Stomach smooth muscle (tissue), 2 donors: ENCODE measurements at regions not wholly inside any gene's neighbourhood (a gene's known extent, or its start where the extent isn't known, plus 50 kb on each side); places are given as distances from the start of the nearest gene placed in this dataset.

ENCODE experiments used
- H3K27ac ChIP-seq: one replicate; pipeline ENCODE4 v1.7.0; 2013; ENCODE audit warnings: mild to moderate bottlenecking, low read length, inconsistent platforms
- H3K27me3 ChIP-seq, 2 donors: one replicate each; pipeline ENCODE4 v1.7.0; 2013; ENCODE audit warnings: low read length in 2 of 2; ENCODE audit not compliant: insufficient read depth in 2 of 2, control insufficient read depth in 1 of 2
- H3K36me3 ChIP-seq, 2 donors: one replicate each; pipeline ENCODE4 v1.7.0; 2013; ENCODE audit warnings: low read length in 2 of 2; ENCODE audit not compliant: control insufficient read depth in 2 of 2, insufficient read depth in 2 of 2
- H3K4me1 ChIP-seq: one replicate; pipeline ENCODE4 v1.7.0; 2013; ENCODE audit warnings: low read length; ENCODE audit not compliant: control insufficient read depth, insufficient read depth
- H3K4me3 ChIP-seq, 2 donors: one replicate each; pipeline ENCODE4 v1.7.0; 2013; ENCODE audit warnings: low read length in 2 of 2
- H3K9ac ChIP-seq, 2 donors: one replicate each; pipeline ENCODE4 v1.7.0; 2013; ENCODE audit warnings: low read length in 2 of 2, mild to moderate bottlenecking in 1 of 2
- H3K9me3 ChIP-seq, 2 donors: one replicate each; pipeline ENCODE4 v1.7.0; 2013; ENCODE audit warnings: low read length in 2 of 2; ENCODE audit not compliant: control insufficient read depth in 2 of 2
- donor health status: healthy.
- donor health status: Pancreatic carcinoma.

GRCh38 chr1:195970209-195970608 is 638.0 kb downstream of the KCNT2 start:
- H3K4me1 ChIP-seq: no peaks in the 10 kb centered on the region
- H3K27me3 ChIP-seq: no peaks in the 10 kb centered on the region
- H3K36me3 ChIP-seq: no peaks in the 10 kb centered on the region
- H3K27ac ChIP-seq: no peak overlapping the region
- H3K9ac ChIP-seq: no peak overlapping the region
- peaks cover 0 to 5% of the 10 kb centered on the region in 2 donors for H3K9me3 ChIP-seq
- no peak overlapping the region for H3K4me3 ChIP-seq

DNA sequence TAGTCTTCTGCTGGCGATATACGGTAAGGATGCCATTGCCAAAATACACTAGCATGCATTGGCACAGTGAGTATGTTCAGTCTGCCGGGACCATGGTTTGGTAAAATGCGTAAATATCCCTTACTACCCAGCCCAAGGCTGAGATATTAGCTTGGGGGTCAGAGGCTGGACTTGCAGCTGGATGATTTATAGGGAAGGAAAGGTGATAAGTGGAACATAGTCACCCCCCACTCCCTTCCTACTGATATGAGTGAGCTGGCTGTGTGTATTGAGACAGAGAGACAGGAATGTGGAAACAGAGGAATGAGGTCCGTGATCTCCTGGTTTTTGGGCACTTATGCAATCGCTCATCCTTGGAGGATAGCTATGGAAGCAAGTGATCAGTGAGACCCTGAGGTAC is 642.8 kb downstream of the KCNT2 start:
- H3K9me3 ChIP-seq: peaks cover 0 to 3% of the 10 kb centered on the region in 2 donors
- H3K36me3 ChIP-seq: no peaks in the 10 kb centered on the region
- H3K27ac ChIP-seq: no peak overlapping the region
- H3K27me3 ChIP-seq: no peaks in the 10 kb centered on the region
- no peaks in the 10 kb centered on the region for H3K4me1 ChIP-seq
- H3K9ac ChIP-seq: no peak overlapping the region
- no peak overlapping the region for H3K4me3 ChIP-seq

DNA sequence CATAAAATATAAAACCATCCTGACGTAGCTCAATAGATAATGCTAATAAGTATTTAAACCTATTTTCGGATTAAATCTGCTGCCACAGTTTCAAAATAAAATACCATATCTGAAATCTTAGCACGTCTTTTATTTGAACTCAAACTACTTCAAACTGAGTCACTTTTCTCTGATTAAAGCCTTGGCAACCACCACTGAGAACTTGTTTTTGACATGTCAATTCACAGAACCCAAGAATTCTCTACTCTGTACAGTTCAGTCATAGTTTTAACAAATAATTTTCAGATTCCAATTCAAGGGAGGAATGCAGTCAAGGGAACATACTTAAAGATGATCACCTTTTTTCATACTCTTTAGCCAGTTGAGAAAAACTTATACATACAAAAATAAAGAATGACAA is 643.2 kb downstream of the KCNT2 start:
- peaks cover 0 to 3% of the 10 kb centered on the region in 2 donors for H3K9me3 ChIP-seq
- no peaks in the 10 kb centered on the region for H3K27me3 ChIP-seq
- no peak overlapping the region for H3K9ac ChIP-seq
- no peak overlapping the region for H3K27ac ChIP-seq
- H3K4me1 ChIP-seq: no peaks in the 10 kb centered on the region
- no peaks in the 10 kb centered on the region for H3K36me3 ChIP-seq
- no peak overlapping the region for H3K4me3 ChIP-seq

DNA sequence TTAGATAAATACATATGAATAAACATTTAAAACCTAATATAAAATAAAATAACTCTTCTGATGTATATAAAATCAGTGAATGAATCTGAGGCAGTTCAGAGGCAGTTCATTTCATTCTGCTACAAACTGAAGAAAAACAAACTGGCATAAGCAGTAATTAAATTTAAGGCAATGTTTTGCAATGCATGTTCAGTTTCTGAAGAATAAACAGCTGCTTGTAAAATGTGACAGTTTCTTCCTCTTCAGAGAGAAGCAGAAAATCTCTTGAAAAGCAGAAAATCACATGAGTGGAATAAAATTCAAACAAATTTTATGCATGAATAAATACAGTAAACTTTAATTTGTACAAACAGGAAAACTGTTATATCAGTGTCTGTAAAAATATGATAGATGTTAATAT is 643.7 kb downstream of the KCNT2 start:
- H3K36me3 ChIP-seq: no peaks in the 10 kb centered on the region
- no peak overlapping the region for H3K9ac ChIP-seq
- H3K27me3 ChIP-seq: no peaks in the 10 kb centered on the region
- H3K4me3 ChIP-seq: no peak overlapping the region
- H3K4me1 ChIP-seq: no peaks in the 10 kb centered on the region
- peaks cover 0 to 3% of the 10 kb centered on the region in 2 donors for H3K9me3 ChIP-seq
- no peak overlapping the region for H3K27ac ChIP-seq

GRCh38 chr1:195962051-195962450 is 646.2 kb downstream of the KCNT2 start:
- Histone ChIP-seq H3K27me3 (no peaks in the 10 kb centered on the region), H3K4me3 (no peak overlapping the region)

DNA sequence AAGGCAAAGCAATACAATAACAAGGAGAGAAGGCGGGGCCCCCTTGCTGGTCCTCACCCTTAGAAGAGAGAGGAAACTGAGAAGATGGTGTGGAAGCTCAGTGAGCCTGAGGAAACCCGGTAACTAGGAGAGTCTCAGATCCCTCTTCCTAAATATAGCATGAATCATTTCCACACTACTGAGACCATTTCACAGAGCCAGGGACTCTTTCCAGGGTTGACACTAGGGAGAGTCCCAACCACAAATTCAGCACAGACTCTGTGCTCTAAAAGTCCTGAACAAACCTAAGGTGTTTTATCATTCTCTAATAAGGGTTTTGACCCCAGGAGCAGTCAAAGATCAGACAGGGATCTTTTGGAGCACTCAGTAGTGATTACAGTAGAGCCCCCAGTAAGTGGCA is 647.7 kb downstream of the KCNT2 start:
- Histone ChIP-seq H3K9me3 (no peaks in the 10 kb centered on the region), H3K9ac (no peak overlapping the region), H3K36me3 (no peaks in the 10 kb centered on the region), H3K27ac (no peak overlapping the region), H3K4me1 (no peaks in the 10 kb centered on the region), H3K4me3 (no peak overlapping the region), H3K27me3 (no peaks in the 10 kb centered on the region)

More at GRCh38 chr1:195962051-195962450, 646.2 kb downstream of the KCNT2 start:
- no peak overlapping the region for H3K27ac ChIP-seq
- no peak overlapping the region for H3K9ac ChIP-seq
- no peaks in the 10 kb centered on the region for H3K9me3 ChIP-seq
- H3K36me3 ChIP-seq: no peaks in the 10 kb centered on the region
- H3K4me1 ChIP-seq: no peaks in the 10 kb centered on the region

- Histone ChIP-seq H3K36me3 (no peaks in the 10 kb centered on the region), H3K4me3 (no peak overlapping the region), H3K27me3 (no peaks in the 10 kb centered on the region), H3K9me3 (no peaks in the 10 kb centered on the region), H3K4me1 (no peaks in the 10 kb centered on the region), H3K9ac (no peak overlapping the region), H3K27ac (no peak overlapping the region)
Observed at GRCh38 chr1:195958131-195958530, 650.1 kb downstream of the KCNT2 start.

DNA sequence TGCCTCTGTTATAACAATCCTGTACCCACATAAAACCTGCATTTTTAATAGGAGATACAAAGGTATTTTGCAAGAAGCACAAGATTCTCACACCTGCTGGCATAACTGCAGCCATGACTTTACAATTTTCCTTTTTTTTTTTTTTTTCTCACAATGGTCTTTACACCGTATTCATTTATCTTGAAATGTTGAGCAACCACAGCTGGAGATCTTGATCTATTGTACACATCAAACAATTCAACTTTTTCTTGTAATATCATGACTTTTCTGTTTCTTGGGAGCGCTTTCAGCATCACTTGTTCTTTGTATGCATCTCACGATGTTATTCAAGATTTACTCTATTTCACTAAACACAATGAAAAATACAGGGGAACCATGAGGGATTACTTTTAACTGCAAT is 651.4 kb downstream of the KCNT2 start:
- no peaks in the 10 kb centered on the region for H3K36me3 ChIP-seq
- H3K4me3 ChIP-seq: no peak overlapping the region
- no peaks in the 10 kb centered on the region for H3K4me1 ChIP-seq
- H3K9me3 ChIP-seq: no peaks in the 10 kb centered on the region
- no peak overlapping the region for H3K27ac ChIP-seq
- H3K27me3 ChIP-seq: no peaks in the 10 kb centered on the region
- H3K9ac ChIP-seq: no peak overlapping the region

GRCh38 chr1:195954848-195955247 is 653.4 kb downstream of the KCNT2 start:
- H3K9me3 ChIP-seq: no peaks in the 10 kb centered on the region
- H3K9ac ChIP-seq: no peak overlapping the region
- H3K4me1 ChIP-seq: no peaks in the 10 kb centered on the region
- no peaks in the 10 kb centered on the region for H3K36me3 ChIP-seq
- H3K27ac ChIP-seq: no peak overlapping the region
- no peaks in the 10 kb centered on the region for H3K27me3 ChIP-seq
- no peak overlapping the region for H3K4me3 ChIP-seq

GRCh38 chr1:195951313-195951712 is 656.9 kb downstream of the KCNT2 start:
- H3K36me3 ChIP-seq: no peaks in the 10 kb centered on the region
- H3K9me3 ChIP-seq: no peaks in the 10 kb centered on the region
- H3K4me3 ChIP-seq: no peak overlapping the region
- H3K27me3 ChIP-seq: no peaks in the 10 kb centered on the region
- H3K9ac ChIP-seq: no peak overlapping the region
- no peaks in the 10 kb centered on the region for H3K4me1 ChIP-seq
- H3K27ac ChIP-seq: no peak overlapping the region

- Histone ChIP-seq H3K9ac (no peak overlapping the region), H3K27ac (no peak overlapping the region), H3K4me1 (no peaks in the 10 kb centered on the region), H3K4me3 (no peak overlapping the region), H3K9me3 (no peaks in the 10 kb centered on the region), H3K27me3 (no peaks in the 10 kb centered on the region), H3K36me3 (no peaks in the 10 kb centered on the region)
Observed at GRCh38 chr1:195948123-195948895, 659.9 kb downstream of the KCNT2 start.
